AG08396 (cell line): ENCODE measurements at regions not wholly inside any gene's neighbourhood (a gene's known extent, or its start where the extent isn't known, plus 50 kb on each side); places are given as distances from the start of the nearest gene placed in this dataset.
A peak's percentile ranks its signal among the peaks of the same experiment; 100 is the strongest.

ENCODE experiments used
- DNase-seq: peaks from one replicate; pipeline ENCODE4 v3.0.0; 2012; ENCODE audit warnings: low spot score, mixed read lengths

DNA sequence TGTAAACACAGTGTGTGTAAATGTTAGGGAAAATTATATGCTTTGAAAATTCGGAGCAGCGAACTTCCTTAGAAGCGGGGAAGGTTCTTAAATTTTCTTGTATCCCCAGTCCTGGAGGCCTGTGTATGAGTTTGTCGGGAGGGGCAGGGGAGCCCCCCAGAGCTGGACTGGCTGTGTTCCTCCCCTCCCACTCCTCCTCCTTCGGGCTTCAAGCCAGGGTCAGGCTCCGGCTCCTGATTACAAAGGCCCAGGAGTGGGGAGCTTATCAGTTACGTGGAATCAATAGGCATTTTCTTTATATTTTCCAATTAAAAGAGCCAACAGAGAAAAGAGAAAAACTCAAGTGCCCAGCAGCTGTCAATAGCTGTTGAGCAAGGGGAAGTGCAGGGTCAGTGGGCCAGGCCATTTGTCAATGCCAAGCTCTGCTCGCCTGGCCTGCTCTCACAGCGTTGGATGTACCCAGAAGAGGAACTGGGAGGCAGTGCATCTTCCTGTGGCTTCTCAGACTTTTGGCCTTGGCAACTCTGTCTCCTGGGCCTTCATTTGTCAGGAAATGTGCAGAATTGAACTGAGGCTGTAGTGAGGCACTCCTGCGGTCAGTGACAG, 156.9 kb upstream of the PCBD1 start:
- DNase-seq: no peak

DNA sequence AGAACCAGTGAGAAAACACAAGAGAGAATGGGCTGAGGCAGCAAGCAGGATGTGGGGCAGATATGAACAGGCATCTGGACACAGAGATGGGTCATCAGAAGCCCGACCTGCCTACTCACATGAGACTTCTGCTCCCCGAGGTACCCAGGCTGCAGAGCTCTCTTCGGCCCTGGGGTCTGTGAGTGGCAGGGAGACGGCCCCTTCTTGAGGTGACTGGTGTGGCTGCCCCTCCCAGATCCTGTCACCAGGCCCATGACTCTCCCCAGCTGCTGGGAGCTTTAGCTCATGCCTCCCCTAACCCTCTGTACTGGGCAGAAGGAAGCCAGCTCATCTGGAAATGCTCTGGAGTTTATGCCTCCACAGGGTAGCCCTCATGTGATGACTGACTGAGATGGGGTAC, 157.6 kb upstream of the PCBD1 start:
- no peak for DNase-seq

DNA sequence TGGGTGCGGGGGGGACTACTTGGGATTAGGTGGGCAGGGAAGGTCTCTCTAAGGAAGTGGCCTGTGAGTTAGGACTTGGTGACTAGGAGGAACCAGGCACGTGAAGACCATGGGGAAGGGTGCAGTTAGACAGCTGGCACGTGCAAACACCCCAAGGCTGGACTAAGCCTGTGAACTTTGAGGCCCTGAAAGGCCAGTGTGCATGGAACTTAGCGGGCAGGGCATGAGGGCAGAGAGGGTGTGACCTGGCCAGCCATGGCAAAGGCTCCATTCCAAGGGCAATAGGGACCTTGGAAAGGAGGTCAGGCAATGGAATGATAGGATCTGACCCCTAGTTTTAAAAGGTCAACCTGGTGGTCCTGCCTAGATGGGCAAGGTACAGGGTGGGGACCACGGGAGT, 158.4 kb upstream of the PCBD1 start:
- DNase-seq: no peak

DNA sequence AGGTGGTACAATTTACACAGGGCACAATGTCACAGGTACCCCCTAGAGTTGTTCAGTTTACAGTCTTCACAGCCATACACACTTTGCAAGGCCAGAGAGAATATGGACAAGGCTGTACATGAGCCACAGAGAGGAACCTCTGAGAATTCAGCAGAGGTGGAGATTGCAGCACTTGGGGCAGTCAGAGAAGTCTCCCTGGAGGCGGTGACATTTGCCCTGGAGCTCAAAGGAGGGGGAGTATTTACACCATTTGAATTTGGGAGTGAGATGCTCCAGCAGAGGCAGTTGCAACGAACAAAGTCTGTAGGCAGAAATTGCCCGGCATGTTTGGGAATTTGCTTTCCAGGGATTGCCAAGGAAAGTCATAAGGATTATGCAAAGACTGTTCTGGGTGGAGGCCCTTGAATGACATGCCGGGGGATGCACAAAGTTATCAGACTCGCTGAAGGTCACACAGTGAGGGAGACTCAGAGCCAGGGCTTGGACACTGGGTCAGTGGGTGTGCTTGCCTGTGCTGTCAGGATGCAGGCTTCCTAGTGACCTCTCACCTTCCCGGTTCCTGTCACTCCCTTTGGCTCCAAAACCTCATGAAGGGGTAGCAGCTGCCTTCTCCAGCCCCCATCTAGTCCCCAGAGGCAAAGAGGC, 160.7 kb upstream of the PCBD1 start:
- DNase-seq: no peak

DNA sequence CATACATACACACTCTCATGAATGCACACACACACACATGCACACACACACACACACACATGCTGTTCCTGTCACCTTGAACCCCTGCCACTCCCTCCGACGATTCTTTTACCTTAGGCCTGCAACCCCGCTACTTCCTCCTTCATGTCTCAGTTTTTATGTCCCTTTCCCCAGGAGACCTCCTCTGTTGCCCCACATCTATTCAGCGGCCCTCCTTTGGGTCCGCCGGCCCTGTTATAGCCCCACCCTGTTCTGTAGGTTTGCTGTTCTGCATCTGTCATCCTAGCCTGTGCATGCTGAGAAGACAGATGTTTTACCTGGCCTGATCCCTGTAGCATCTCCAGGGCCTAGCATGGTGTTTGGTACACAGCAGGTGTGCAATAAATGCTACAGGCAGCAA, 161.6 kb upstream of the PCBD1 start:
- DNase-seq: no peak

DNA sequence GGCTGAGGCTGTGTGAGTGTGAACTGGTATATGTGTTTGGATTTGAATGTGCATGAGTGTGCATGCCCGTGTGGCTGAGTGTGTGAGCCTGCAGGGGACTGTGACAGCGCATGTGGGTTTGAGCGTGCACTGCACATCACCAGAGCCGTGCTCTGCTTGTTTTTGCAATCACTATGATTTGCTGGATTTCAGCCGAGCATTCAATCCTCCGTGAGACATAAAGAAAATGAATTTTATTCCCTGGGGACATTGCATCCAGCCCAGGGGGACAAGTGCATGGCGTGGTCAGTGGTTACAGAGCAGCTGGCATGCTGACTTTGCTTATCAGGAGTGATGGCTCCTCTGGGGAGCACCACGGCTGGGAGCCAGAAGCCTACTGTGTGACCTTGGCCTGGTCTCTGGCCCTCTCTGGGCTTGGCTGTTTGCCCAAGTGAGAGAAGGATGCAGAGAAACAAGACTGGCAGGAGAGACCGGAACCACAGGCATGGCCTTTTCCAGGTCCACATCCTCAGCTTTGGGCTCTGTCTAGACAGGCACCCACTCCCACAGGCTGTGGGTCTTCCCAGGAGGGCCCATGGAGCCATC, 160.2 kb upstream of the UNC5B start:
- no peak for DNase-seq

DNA sequence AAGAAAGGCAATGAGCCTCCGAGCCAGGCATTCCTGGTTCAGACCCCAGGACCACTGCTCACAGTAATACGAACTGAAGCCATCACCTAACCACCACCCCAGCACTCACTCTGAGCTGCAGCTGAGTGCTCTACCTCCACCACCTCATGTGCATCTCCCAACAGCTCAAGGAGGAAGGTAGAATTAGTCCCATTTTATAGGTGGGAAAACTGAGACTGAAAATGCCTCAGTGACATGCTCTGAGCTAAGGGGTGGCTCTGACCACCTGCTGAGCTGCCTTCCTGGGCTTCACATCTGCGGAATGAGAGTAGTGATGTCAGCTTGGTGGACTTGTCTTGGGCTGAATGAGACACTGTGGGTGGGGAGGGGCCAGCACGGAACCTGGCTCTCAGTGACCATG, 159.7 kb upstream of the UNC5B start:
- no peak for DNase-seq

DNA sequence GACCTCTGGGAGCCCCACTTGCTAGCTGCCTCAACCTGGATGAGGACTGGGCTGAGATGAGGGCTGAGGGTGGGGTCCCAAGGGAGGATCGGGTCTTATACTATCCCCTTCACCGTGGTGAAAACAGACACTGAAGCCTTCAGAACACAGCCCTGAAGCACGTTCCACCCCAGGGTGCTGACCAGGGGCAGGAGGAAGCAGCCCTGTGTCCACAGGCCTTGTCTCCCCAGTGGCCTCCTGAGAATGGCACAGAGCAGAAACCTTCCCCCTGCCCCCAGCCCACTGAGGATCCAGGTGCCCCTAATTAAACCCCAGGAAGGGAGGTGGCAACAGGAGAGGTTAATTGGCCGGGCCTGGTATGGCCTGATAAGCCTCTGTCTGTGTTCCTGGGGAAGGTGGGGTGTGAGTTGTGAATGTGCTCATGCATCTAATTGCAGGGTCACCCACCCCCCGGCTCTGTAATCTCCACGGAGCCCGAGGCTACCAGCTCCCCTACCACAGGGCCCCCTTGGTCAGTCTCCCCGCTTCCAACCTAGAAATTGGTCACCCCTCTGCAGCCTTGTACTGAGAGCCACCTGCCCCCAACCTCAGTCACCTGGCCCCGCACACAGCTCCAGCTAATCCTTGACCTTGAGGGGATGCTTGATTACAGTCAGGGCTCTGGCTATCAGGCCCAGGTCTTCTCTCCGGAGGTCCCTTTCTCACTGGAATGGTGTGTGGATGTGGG, 159.0 kb upstream of the UNC5B start:
- no peak for DNase-seq

DNA sequence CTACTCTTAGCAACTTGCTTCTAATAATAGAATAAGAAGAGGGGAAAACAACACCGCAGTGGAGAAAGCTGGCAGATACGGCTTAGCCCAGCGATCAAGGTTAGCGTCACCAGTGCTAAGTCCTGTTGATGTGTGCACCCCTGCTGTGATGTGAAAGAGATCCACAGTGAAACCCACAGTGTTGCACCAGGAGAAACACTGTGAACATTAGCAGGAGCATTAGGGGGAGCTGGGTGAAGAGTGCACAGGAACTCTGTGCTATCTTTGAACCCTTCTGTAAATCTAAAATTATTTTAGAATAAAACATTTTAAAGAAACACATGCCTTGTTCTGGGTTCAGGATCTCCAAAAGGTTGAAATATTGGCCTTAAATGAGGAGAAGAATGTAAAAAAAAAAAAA, 154.1 kb upstream of the UNC5B start:
- DNase-seq: no peak

DNA sequence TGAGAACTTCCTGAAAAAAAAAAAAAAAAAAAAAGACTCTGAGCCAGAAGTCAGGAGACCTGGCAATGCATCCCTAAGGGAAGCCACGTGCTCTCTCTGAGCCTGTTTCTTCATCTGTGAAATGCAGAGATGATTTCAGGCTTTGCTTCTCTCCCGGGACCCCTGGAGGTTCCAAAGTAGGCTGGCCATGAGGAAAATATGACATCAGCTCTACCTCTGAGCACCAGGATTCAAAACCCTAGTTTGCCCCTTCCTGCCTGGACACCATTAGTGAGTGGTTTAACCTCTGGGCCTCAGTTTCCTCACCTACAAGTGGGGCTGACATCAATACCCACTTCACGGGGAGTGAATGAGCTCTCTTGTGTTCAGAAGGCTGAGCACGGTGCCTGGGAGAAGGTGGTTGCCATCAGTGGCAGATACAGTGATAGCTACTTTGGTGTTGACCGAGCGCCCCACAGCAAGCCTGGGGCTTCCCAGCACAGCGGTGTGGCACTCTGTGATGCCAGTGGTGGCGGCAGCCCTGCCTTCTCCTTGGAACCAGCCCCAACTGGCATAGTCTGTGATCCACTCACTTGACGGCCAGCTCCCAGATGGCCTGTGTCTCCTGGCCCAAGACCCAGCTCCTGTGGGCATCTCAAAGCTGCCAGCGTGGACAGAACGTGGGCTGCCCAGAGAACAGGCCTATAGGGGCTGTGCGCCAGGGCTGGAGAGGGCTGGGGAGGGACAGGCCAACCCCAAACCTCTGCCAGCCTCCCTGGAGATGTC, 153.1 kb upstream of the UNC5B start:
- DNase-seq: no peak

DNA sequence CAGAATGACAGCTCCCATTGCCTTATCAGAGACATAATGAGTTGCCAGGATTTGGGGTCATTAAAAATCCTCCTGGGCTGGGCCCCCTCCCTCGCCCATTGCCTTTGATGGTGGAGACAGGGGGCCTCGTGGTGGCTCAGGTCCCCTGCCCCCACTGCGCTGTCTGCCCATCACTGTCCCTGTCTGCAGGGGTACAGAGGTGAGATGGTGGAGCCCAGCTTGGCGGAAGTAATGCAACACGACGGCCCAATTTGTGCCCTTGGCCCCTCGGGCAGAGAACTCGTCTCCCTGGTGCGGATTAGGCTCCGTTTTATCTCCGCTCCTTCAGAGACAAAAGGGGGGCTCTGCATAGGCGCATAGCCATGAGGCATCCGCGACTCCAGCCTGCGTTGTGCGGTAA, 152.4 kb upstream of the UNC5B start:
- no peak for DNase-seq

DNA sequence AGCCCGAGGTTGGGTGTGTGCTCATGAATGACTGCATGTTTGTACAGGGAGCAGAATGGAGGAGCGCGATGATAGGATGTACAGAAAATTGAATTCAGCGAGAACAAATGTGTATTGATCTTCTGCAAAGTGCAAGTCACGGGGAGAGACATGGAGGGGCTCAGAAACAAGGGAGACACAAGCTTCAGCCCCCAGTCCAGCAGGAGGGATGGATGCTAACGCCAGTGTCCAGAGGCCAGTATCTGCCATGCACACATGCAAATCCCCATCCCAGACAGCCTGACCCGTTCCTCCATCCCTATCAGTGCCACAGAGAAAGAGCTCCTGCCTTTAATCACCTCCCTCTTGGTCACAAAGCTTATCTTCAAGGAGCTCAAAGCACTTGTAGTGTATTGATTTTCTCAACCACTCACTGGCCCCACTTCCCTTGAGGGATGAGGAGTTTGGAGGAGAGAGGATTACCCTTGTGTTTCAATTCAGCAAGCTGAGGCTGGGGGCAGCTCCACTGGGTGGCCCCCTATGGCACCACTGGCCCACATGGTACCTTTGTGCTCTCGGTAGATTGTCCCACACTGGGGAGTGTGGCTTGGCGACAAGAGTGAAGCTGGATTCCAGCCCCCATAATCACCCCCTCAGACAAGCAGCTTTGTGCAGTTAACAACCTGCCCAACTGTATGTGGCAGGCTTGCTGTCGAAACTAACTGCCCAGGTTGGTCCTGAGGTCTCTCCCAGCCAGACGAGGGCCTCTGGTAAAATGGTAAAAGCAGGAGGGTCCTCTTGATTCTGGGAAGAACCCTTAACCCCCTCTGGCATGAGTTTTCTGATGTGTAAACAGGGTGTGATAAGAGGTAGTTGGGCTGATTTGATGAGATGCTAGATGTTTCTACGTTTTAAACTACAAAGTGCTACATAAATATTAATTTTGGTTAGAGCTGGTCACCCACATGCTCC, 151.6 kb upstream of the UNC5B start:
- no peak for DNase-seq

DNA sequence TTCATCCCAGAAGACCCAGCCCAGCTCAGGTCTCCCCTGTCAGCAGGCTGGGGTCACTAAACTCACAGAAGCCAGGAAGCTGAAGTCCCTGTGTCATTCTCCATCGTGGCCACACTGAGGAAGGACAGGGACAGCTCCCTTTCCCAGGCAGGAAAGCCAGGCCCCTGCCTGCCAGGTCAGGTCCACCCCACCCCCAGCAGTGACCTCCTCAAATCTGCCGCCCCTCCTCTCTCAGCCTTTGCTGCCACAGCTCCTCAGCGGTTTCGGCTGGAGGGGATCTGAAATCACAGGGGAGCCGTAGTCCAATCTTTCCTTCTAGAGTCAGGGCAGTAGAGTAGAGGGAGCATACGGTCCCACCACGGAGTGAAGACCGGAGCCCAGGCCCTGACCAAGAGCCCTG, 150.9 kb upstream of the UNC5B start:
- DNase-seq: no peak

DNA sequence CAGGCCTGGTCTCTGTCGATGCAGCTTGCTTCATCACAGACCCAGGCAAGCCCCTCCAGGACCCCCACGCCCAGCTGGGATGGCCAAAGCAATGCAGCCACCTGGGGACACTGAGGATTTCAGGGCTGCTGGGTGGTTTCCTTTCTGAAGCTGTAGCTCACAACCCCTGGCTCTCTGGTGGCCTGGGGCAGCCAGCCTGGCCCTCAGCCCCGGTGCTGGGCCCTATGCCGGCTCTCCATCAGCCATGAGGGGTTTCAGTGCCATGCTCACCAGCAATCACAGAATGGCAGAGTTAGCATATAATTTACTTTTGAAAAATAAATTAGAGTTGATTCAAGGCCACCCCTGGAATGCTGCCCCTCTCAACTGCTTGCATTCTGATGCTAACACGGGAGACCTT, 150.2 kb upstream of the UNC5B start:
- DNase-seq: no peak

DNA sequence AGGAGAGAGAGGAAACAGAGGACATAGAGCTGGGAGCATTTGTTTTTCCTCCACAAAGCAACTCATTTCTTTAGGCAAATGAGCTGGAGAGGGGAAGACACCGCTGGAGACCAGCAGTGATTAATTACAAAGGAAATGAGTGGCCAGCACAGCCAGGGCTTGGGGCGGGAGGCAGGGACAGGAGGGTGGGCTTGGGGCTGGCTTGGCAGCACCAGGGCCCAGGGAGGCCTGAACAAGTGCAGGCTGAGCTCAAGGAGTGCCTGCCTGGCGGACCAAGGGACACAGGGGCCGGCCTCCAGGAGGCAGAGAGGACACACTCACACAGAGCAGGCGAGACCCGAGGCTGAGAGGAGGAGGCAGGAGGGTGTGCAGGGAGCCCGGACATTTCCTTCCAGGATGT, 149.0 kb upstream of the UNC5B start:
- no peak for DNase-seq

DNA sequence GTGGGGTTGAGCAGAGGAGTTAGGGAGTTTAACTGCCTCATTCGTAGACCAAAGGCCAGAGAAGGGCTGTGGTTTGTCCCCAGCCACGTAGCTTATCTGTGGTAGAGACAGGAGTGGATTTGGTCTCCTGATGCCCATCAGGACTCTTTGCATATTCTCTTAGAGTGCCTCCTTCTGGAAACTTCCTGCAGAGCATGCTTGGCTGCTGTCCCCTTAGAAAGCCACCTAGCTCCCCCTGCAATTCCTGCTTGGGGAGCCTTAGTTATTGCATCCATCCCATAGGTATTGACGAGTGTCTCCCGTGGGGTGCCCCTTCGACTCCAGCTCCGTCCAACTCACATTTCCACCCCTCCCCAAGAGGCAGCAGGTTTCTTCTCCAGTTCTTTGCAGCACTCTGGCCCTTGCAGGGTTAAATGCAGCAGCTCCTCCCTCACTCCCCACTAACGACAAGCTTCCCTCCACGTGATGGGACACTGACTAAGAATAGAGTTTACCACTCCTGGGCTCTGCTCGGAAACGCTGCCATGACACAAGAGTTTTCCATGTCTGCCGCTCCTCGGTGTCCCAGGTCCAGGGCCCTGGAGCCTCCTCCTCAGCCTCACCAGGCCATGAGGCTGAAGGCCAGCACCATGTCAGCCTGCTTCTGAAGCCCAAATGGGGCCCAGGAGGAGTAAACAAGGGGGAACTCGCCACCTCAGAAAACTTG, 147.8 kb upstream of the UNC5B start:
- no peak for DNase-seq

DNA sequence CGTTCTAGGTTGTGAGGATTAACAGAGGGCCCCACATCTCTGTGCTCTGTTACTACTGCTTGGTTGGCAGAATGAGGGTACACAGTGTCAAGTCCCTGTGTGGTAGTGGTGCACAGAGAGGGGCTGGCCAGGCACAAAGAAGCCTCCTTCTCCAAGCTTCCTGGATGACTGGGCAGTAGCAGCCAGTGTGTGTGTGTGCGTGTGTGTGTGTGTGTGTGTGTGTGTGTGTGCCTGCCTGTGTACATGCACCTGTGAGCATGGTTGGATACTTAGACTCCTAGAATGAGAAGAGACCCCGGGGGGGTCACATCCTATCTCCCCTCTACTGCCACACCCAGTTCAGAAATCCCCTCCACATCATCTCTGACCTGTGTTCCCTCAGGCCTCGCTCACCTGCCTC, 146.7 kb upstream of the UNC5B start:
- DNase-seq: no peak

DNA sequence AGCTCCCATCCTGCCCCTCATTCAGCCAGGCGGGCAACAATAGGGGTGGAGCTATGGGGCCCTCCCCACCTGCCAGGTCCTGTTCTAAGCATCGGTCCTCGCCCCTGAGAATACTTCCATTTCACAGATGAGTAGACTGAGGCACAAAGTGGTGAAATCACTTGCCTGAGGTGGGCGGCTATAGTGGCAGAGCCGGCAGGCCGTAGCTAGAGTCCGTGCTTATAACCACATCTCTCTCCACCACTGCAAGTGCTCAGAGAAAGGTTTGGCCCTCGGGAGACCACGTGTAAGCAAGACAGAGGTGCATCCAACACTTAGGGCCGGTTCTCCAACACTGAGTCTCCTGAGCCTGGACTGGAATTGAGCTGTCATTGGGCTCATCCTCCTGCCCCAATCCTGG, 145.8 kb upstream of the UNC5B start:
- DNase-seq: no peak

DNA sequence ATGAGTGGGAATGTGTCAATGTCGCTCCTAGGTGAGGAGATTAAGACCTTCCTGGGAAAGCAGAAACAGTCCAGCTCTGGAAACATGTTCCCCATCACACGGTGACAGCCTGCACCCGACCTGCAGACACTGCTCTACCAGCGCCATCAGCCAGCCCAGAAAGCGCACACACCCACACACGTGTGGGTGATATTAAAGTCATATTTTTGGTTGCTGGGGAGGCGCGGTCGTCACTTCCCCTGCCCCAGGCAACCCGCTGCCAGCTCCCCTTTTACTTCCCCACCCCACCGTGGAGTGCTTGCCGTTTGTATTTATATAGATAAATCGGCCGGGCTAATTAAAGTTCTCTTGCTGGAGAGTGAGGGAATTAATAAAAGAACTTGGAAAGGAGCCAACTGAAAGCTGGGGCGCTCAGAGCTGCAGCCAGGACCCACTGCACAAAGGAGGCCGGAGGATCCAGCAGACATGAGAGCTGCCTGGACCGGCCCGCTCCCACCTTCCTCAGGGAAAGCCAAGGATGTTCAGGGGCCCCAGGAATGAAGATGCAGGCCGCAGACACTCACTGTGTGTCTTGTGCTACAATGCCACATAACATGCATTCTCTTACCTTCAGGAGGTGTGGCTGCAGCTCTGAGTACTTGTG, 145.2 kb upstream of the UNC5B start:
- DNase-seq: no peak

DNA sequence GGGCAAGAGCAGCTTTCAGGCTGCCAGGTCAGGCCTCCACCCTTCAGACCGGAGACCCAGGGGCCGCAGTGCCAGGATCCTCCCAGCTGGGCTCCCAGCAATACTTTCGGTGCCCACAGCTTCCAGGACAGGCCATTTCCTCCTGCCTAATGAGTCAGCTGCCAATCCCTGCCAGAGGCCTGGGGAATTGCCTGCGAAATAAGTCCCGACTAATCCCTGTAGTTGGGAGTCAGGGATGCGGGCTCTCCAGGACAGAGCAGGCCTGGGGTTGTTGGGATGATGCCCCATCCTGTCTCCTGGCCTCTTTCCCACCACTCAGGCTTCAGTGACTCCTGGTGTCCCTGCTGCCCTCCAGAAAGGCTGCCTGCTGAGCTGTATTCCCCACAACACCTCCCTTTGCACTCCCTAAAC, 143.5 kb upstream of the UNC5B start:
- DNase-seq: peak; percentile 49
